Colonic mucosa (tissue), 4 donors: ENCODE measurements at regions not wholly inside any gene's neighbourhood (a gene's known extent, or its start where the extent isn't known, plus 50 kb on each side); places are given as distances from the start of the nearest gene placed in this dataset.
"Not testable (repeated sequence)": the region's sequence is repeated elsewhere in the genome, so short reads cannot be mapped to it uniquely, and the experiment has no call there.

Experiments
- DNase-seq: peaks from one replicate; pipeline ENCODE4 v3.0.0-alpha.2; 2020
- H3K27ac ChIP-seq: fragments of 200-600 bp; one replicate; pipeline ENCODE4 v1.8.0; 2021
- H3K27me3 ChIP-seq: fragments of 200-600 bp; one replicate; pipeline ENCODE4 v1.8.0; 2021
- H3K36me3 ChIP-seq: fragments of 200-600 bp; one replicate; pipeline ENCODE4 v1.8.0; 2021
- H3K4me1 ChIP-seq: fragments of 200-600 bp; one replicate; pipeline ENCODE4 v1.8.0; 2021; ENCODE audit warnings: mild to moderate bottlenecking
- H3K4me3 ChIP-seq: fragments of 200-600 bp; one replicate; pipeline ENCODE4 v1.8.0; 2021
- H3K9ac ChIP-seq, 2 donors: one replicate each; pipeline ENCODE4 v1.7.0; 2013; ENCODE audit warnings: control low read depth in 2 of 2, low read depth in 2 of 2, low read length in 2 of 2
- H3K9me3 ChIP-seq: fragments of 200-600 bp; one replicate; pipeline ENCODE4 v1.8.0; 2021
- intact Hi-C: fragments of 100-400 bp; cut with DNase I; formaldehyde crosslinking; loops from one replicate; pipeline ENCODE4 v1.14.1; 2022
- TF ChIP-seq, protein P1 (sequence below): fragments of 200-600 bp; IDR thresholded peaks from one replicate; pipeline ENCODE4 v1.8.0; 2022; ENCODE audit warnings: antibody characterized with exemption, mild to moderate bottlenecking
- donor health status: healthy.
- donor health status: DM: no; HTN: no; CAD: no.
- donor health status: DM: no; HTN: no; CAD: no.

DNA sequence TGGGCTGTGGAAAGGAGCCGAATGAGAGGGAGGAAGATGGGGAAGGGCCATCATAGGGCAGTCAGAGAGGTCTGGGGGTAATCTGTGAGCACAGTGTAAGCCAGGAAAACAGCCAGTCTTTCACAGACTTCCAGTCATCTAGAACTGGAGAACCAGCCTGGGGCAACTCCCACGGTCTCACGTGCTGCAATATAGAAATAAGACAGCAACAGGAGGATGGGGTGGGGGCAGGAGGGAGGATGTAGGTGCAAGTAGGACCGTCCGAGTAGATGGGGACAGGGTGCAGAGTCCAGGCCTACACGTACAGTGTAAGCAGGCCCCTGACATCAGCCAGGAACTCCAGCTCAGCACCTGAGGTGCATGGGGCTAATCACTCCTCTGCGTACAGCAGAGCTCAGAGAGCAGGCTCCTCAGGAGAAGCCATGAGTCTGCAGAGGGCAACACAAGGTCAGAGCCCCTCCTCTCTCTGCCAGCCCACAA is 58.2 kb upstream of the TNFAIP3 start:
- intact Hi-C loops, result no loop called here
- no peak overlapping the region for H3K9ac ChIP-seq
- no peaks in the 10 kb centered on the region for H3K4me1 ChIP-seq
- H3K36me3 ChIP-seq, result no peaks in the 10 kb centered on the region
- no peak for DNase-seq
- H3K9me3 ChIP-seq, result no peaks in the 10 kb centered on the region
- H3K27me3 ChIP-seq, result no peaks in the 10 kb centered on the region
- no peak overlapping the region for H3K4me3 ChIP-seq
- TF ChIP-seq, protein P1, sequence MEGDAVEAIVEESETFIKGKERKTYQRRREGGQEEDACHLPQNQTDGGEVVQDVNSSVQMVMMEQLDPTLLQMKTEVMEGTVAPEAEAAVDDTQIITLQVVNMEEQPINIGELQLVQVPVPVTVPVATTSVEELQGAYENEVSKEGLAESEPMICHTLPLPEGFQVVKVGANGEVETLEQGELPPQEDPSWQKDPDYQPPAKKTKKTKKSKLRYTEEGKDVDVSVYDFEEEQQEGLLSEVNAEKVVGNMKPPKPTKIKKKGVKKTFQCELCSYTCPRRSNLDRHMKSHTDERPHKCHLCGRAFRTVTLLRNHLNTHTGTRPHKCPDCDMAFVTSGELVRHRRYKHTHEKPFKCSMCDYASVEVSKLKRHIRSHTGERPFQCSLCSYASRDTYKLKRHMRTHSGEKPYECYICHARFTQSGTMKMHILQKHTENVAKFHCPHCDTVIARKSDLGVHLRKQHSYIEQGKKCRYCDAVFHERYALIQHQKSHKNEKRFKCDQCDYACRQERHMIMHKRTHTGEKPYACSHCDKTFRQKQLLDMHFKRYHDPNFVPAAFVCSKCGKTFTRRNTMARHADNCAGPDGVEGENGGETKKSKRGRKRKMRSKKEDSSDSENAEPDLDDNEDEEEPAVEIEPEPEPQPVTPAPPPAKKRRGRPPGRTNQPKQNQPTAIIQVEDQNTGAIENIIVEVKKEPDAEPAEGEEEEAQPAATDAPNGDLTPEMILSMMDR, result no peak
- no peak overlapping the region for H3K27ac ChIP-seq

DNA sequence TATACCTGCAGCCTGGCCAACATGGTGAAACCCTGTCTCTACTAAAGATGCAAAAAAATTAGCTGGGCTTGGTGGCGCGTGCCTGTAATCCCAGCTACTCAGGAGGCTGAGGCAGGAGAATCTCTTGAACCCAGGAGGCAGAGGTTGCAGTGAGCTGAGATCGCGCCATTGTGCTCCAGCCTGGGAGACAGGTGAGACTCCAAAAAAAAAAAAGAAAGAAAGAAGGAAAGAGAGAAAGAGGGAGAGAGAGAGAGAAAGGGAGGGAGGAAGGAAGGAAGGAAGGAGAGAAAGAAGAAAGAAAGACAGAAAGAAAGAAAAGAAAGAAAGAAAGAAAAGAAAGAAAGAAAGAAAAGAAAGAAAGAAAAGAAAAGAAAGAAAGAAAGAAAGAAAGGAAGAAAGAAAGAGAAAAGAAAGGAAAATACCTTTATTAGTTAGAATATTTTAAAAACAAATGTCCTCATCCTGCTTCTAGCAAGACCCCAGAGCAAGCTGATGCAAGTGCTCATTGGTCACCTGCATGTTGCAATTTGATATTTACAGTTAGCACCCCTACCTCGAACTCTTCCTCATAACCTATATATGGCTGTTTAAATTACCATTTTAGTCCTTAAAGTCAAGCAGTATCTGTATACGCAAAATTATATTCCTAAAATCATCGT is 57.0 kb upstream of the TNFAIP3 start:
- intact Hi-C loops, H3K27me3 ChIP-seq, H3K36me3 ChIP-seq, H3K9me3 ChIP-seq, H3K27ac ChIP-seq, H3K4me1 ChIP-seq, H3K4me3 ChIP-seq, H3K9ac ChIP-seq, DNase-seq: not testable (repeated sequence)

DNA sequence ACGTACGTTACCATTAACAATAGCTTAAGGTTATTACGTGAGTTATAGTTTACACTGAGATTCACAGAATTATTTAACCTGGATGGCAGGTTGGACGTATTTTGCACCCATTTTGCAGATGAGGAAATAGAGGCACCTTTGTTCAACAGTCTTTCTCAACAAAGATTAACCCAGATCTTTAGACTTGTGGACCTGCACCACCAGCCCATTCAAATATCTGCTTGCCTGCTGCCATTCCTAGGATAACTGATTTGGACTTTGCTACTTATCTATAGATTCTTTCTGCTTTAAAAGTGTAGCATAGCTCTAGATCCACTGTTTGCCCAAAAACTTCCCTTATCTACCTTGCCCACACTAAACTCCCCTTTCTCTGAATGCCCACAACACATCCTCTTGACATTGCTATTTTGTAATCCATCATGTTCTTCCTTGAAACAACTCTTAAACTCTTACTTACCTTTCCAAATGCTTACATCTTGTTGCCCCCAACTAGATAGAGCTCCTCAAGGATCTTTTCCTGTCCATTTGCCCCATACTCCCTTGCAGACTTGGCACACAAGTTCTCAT is 56.4 kb upstream of the TNFAIP3 start:
- no peaks in the 10 kb centered on the region for H3K27me3 ChIP-seq
- DNase-seq, result no peak

DNA sequence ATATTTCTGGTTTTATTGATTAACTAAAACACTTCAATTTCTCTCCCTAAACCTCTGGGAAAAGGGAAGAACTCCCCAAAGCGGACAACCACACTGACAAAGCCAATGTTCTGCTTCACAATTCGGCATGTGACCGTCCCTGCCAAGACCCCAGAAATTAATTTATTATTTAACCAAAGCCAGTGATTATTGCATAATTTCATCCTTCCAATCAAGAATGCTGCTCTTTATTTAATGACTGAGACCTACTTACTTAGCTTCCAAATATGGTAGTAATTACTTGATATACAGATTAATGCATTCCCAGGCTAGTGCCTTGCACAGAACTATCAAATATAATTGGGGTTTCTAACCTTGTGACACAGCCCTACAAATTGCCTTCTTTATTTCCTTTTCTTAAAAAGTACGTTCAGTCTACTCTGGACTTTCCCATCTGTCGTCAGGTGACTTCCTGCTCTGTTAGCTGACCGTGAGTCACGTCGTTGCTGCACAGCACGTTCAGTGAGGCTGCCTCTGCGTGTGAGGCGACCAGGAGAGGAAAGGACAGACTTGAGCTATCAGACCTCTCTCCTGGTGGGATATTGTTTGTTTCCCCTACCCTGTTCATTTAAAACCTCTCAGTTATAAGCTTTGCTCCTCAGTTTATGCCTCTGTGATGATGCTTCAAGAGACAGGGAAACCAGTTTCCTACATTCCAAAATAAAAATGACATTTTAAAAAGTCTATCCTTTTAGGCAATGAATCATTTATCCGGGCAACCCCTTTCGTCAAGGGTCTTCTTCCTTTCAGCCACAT is 55.7 kb upstream of the TNFAIP3 start:
- Histone ChIP-seq H3K4me1 (no peaks in the 10 kb centered on the region), H3K4me3 (no peak overlapping the region), H3K9ac (peak overlapping the region in 1 of 2 donors; percentile 24), H3K9me3 (no peaks in the 10 kb centered on the region), H3K36me3 (no peaks in the 10 kb centered on the region), H3K27me3 (no peaks in the 10 kb centered on the region), H3K27ac (peak overlapping the region; percentile 46)
- DNase-seq, result peak; percentile 84
- intact Hi-C loops, result no loop called here
- TF ChIP-seq, protein P1, result no peak

More for the DNA sequence above, 56.4 kb upstream of the TNFAIP3 start:
- peak overlapping the region; percentile 46 for H3K27ac ChIP-seq
- H3K4me3 ChIP-seq, result no peak overlapping the region
- H3K4me1 ChIP-seq, result no peaks in the 10 kb centered on the region
- no peaks in the 10 kb centered on the region for H3K36me3 ChIP-seq
- intact Hi-C loops, result no loop called here
- no peak overlapping the region for H3K9ac ChIP-seq
- TF ChIP-seq, protein P1, result no peak
- H3K9me3 ChIP-seq, result no peaks in the 10 kb centered on the region

DNA sequence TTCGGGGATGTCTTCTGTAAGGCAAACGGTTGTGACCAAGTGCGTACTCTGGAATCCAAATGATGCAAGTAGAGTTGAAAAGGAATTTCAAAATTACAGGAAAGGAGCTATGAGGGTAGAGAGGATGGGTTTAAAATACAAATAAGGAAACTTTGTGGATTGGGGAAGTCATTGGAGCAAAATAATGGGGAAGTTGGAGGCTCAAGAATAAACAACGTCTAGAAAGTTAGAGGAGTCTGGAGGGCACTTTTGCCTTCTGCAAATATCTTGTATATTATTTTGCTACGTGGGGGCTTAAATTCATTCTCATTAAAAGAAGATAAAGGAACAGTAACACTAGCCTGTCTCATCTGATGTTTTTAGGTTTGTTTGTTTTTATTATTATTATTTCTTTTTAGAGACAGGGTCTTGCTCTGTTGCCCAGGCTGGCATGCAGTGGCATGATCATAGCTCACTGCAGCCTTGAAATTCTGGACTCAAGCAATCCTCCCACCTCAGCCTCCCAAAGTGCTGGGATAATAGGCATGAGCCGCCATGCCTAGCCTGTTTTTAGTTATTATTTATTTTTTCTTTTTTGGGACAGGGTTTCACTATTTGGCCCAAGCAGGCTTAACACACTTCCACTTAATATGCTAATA is 55.0 kb upstream of the TNFAIP3 start:
- H3K36me3 ChIP-seq, result no peaks in the 10 kb centered on the region
- no peaks in the 10 kb centered on the region for H3K4me1 ChIP-seq
- H3K9ac ChIP-seq, result no peak overlapping the region
- H3K9me3 ChIP-seq, result no peaks in the 10 kb centered on the region
- peak overlapping the region; percentile 46 for H3K27ac ChIP-seq
- TF ChIP-seq, protein P1, result no peak
- H3K4me3 ChIP-seq, result no peak overlapping the region
- intact Hi-C loops, result no loop called here
- no peaks in the 10 kb centered on the region for H3K27me3 ChIP-seq
- no peak for DNase-seq
